Fibroblast of lung (primary cell): ENCODE measurements at regions not wholly inside any gene's neighbourhood (a gene's known extent, or its start where the extent isn't known, plus 50 kb on each side); places are given as distances from the start of the nearest gene placed in this dataset.

Experiments
- CTCF ChIP-seq, 2 donors: IDR thresholded peaks in 1 of 2; conservative IDR thresholded peaks in 1 of 2; 1 replicate in 1 of 2; 2 replicates in 1 of 2; pipeline ENCODE4 v1.5.1; 2011 to 2012; ENCODE audit warnings: low read length in 2 of 2, control low read depth in 1 of 2, inconsistent platforms in 1 of 2, low read depth in 1 of 2, mild to moderate bottlenecking in 1 of 2
- EZH2 ChIP-seq: IDR thresholded peaks from 2 replicates; pipeline ENCODE4 v1.5.1; 2012; ENCODE audit warnings: low read length, control low read depth, mild to moderate bottlenecking; ENCODE audit errors: missing control alignments

GRCh38 chr14:89468566-89468965 lies 51.5 kb upstream of the FOXN3 start:
- TF ChIP-seq CTCF (conservative IDR thresholded peaks at IDR 0.05 in 1 of 2, IDR thresholded peaks at IDR 0.05 in 1 of 2; ENCODE audit: low read depth in 1 of 2, low read length in 2 of 2) (no peak), EZH2 (no peak)
